ENCODE measurements at regions not wholly inside any gene's neighbourhood (a gene's known extent, or its start where the extent isn't known, plus 50 kb on each side); places are given as distances from the start of the nearest gene placed in this dataset.

GRCh38 chr20:22182148-22182547 is 402.2 kb downstream of the FOXA2 start:
- no peak for TF ChIP-seq CTCF (IDR thresholded peaks at IDR 0.05)
- no peak for TF ChIP-seq POLR2A (IDR thresholded peaks at IDR 0.05)

All from thyroid gland (tissue), 4 donors.